ENCODE measurements at regions not wholly inside any gene's neighbourhood (a gene's known extent, or its start where the extent isn't known, plus 50 kb on each side); places are given as distances from the start of the nearest gene placed in this dataset.

- TF ChIP-seq CTCF (IDR thresholded peaks at IDR 0.05) (no peak), POLR2A (IDR thresholded peaks at IDR 0.05) (no peak), POLR2AphosphoS5 (IDR thresholded peaks at IDR 0.05) (no peak)
Observed at GRCh38 chr4:107453987-107454386, 266.0 kb downstream of the PAPSS1 start.

Measured in prostate gland (tissue), 2 donors.